ENCODE measurements at regions not wholly inside any gene's neighbourhood (a gene's known extent, or its start where the extent isn't known, plus 50 kb on each side); places are given as distances from the start of the nearest gene placed in this dataset.

GRCh38 chr17:79560527-79560926 is 50.3 kb downstream of the RBFOX3 start:
- TF ChIP-seq GATA3 (IDR thresholded peaks at IDR 0.05; ENCODE audit: low read depth, low read length): no peak
- no peak for TF ChIP-seq GATA2 (IDR thresholded peaks at IDR 0.05; ENCODE audit: low read depth, low read length)

GRCh38 chr17:79559111-79559887 is 51.6 kb downstream of the RBFOX3 start:
- TF ChIP-seq GATA2 (IDR thresholded peaks at IDR 0.05; ENCODE audit: low read depth, low read length): no peak
- no peak for TF ChIP-seq GATA3 (IDR thresholded peaks at IDR 0.05; ENCODE audit: low read depth, low read length)

- no peak for TF ChIP-seq GATA3 (IDR thresholded peaks at IDR 0.05; ENCODE audit: low read depth, low read length)
- TF ChIP-seq GATA2 (IDR thresholded peaks at IDR 0.05; ENCODE audit: low read depth, low read length): no peak
Observed at GRCh38 chr17:79558091-79558900, 52.6 kb downstream of the RBFOX3 start.

DNA sequence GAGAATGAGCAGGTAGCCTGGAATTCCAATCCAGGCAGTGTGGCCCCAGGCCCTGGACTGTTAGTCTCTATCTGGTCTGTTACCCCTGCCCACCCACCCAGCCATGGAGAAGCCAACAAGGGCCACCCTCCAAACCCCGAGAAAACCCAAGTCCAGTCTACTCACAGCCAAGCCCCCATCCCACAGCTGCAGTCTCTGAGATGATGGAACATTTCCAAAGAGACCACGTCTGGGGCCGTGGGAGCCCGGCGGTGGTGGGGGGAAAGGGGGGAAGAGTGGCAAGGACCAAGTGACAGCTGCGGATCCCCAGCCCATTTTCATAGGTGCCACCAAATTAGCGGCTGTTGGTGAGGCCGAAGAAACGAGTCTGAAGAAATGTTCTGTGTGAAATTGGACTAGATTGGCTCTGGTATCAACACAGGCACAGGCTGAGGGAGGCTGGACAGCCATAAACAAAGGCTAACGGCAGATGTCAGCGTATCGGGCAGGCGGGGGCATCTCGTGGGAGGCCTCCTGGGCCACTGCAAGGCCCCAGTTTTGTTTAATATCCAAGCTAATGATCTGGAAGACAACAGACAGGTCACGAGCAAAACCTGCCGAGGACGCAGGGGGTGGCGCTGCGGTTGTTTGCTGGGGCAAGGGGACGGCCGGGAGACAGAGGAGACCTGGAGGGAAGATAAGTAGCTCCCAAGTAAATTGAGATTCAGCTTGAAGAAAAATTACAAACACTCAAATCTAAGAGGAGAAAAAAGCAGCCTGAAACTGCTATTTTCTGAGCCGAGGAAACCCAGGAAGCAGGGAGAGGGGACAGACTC is 53.4 kb downstream of the RBFOX3 start:
- no peak for TF ChIP-seq GATA3 (IDR thresholded peaks at IDR 0.05; ENCODE audit: low read depth, low read length)
- no peak for TF ChIP-seq GATA2 (IDR thresholded peaks at IDR 0.05; ENCODE audit: low read depth, low read length)

- TF ChIP-seq GATA3 (IDR thresholded peaks at IDR 0.05; ENCODE audit: low read depth, low read length): no peak
- TF ChIP-seq GATA2 (IDR thresholded peaks at IDR 0.05; ENCODE audit: low read depth, low read length): no peak
Observed at GRCh38 chr17:79556271-79556670, 54.6 kb downstream of the RBFOX3 start.

GRCh38 chr17:79555543-79555942 is 55.3 kb downstream of the RBFOX3 start:
- TF ChIP-seq GATA2 (IDR thresholded peaks at IDR 0.05; ENCODE audit: low read depth, low read length) (no peak), GATA3 (IDR thresholded peaks at IDR 0.05; ENCODE audit: low read depth, low read length) (no peak)

- TF ChIP-seq GATA2 (IDR thresholded peaks at IDR 0.05; ENCODE audit: low read depth, low read length) (no peak), GATA3 (IDR thresholded peaks at IDR 0.05; ENCODE audit: low read depth, low read length) (no peak)
Observed at GRCh38 chr17:79552824-79553223, 58.0 kb downstream of the RBFOX3 start.

- TF ChIP-seq GATA3 (IDR thresholded peaks at IDR 0.05; ENCODE audit: low read depth, low read length) (no peak), GATA2 (IDR thresholded peaks at IDR 0.05; ENCODE audit: low read depth, low read length) (no peak)
Observed at GRCh38 chr17:79552405-79552804, 58.4 kb downstream of the RBFOX3 start.

GRCh38 chr17:79549141-79549915 is 61.5 kb downstream of the RBFOX3 start:
- no peak for TF ChIP-seq GATA3 (IDR thresholded peaks at IDR 0.05; ENCODE audit: low read depth, low read length)
- TF ChIP-seq GATA2 (IDR thresholded peaks at IDR 0.05; ENCODE audit: low read depth, low read length): no peak

GRCh38 chr17:79548116-79548515 is 62.7 kb downstream of the RBFOX3 start:
- TF ChIP-seq GATA2 (IDR thresholded peaks at IDR 0.05; ENCODE audit: low read depth, low read length) (no peak), GATA3 (IDR thresholded peaks at IDR 0.05; ENCODE audit: low read depth, low read length) (no peak)

- no peak for TF ChIP-seq GATA3 (IDR thresholded peaks at IDR 0.05; ENCODE audit: low read depth, low read length)
- TF ChIP-seq GATA2 (IDR thresholded peaks at IDR 0.05; ENCODE audit: low read depth, low read length): no peak
Observed at GRCh38 chr17:79547586-79547985, 63.3 kb downstream of the RBFOX3 start.

DNA sequence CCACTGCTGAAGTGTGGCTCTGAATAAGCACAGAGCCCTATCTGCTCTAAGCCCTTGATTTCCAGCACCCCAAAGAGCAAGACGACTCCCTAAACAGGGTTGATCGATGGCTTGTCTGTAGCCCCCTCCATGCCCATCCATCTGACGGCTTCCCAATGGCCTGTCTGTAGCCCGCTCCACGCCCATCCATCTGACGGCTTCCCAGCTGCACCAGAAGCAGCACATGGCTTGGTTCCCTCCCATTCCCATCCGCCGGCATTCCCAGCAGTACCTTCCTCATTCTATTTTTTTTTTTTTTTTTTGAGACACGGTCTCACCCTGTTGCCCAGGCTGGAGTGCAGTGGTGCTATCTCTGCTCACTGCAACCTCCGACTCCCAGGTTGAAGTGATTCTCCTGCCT is 64.5 kb downstream of the RBFOX3 start:
- TF ChIP-seq GATA3 (IDR thresholded peaks at IDR 0.05; ENCODE audit: low read depth, low read length): no peak
- no peak for TF ChIP-seq GATA2 (IDR thresholded peaks at IDR 0.05; ENCODE audit: low read depth, low read length)

DNA sequence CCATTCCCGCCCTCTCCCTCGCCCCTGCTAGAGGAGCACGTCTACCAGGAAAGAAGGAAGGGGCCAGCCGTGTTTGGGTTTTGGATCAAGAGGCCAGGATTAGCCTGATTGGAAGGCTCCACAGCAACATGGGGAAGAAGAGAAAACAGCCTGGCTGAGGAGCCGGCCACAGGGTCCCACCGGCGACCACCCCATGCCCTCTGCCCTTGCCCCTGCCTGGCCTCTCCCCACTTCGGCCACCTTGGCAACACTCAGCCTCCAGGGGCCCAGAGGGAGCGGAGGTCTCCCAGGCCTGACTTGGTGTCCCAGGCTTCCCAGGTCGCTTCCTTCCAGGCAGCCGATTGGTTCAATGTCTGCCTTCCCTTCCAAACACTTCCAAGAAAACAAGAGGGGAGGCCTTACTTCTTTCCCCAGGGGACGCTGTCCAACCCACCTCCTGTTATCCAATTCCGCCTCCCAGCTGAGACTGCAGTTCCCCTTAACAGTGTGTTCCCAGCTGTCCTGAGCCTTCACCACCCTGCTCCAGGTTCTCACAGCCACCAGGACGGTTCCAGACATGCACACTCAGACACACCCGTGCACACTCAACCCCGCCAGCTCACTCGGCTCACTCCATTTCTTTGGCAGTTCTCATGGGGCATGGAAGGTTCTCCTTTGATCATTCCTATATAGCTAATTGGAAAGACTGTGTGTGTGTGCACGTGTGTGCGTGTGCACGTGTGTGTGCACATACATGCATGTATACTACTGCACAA is 65.4 kb downstream of the RBFOX3 start:
- no peak for TF ChIP-seq GATA3 (IDR thresholded peaks at IDR 0.05; ENCODE audit: low read depth, low read length)
- no peak for TF ChIP-seq GATA2 (IDR thresholded peaks at IDR 0.05; ENCODE audit: low read depth, low read length)

Measured in SH-SY5Y (cell line).